HL-60 (cell line): ENCODE measurements at regions not wholly inside any gene's neighbourhood (a gene's known extent, or its start where the extent isn't known, plus 50 kb on each side); places are given as distances from the start of the nearest gene placed in this dataset.

Source experiments
- DNase-seq, 2 experiments: peaks; one replicate each; pipeline ENCODE4 v3.0.0-alpha.2; 2010 to 2020; ENCODE audit warnings: low read depth in 1 of 2, low spot score in 1 of 2
- H3K27ac ChIP-seq: fragments of 250-450 bp; sonication (Bioruptor Pico); replicated peaks from 2 replicates; pipeline ENCODE4 v1.5.1; 2020; ENCODE audit warnings: mild to moderate bottlenecking, moderate library complexity
- H3K27me3 ChIP-seq: fragments of 250-450 bp; sonication (Bioruptor Pico); 2 replicates; pipeline ENCODE4 v1.5.1; 2021; ENCODE audit warnings: mild to moderate bottlenecking, moderate library complexity; ENCODE audit not compliant: insufficient read depth, poor library complexity, severe bottlenecking
- H3K4me3 ChIP-seq: replicated peaks from 2 replicates; pipeline ENCODE4 v1.5.1; 2011; ENCODE audit warnings: mild to moderate bottlenecking, control low read depth, low read length; ENCODE audit not compliant: insufficient read depth
- GABPA ChIP-seq: IDR thresholded peaks from 2 replicates; pipeline ENCODE4 v1.6.1; 2012; ENCODE audit warnings: low read depth
- POLR2AphosphoS5 ChIP-seq: IDR thresholded peaks from 2 replicates; pipeline ENCODE4 v1.6.1; 2012; ENCODE audit warnings: low read depth
- REST ChIP-seq: IDR thresholded peaks from 2 replicates; pipeline ENCODE4 v1.6.1; 2012; ENCODE audit warnings: low read depth; ENCODE audit not compliant: insufficient replicate concordance
- SPI1 ChIP-seq: IDR thresholded peaks from 2 replicates; pipeline ENCODE4 v1.6.1; 2012; ENCODE audit warnings: low read depth, mild to moderate bottlenecking, borderline replicate concordance
- TF ChIP-seq, protein P1 (sequence below): IDR thresholded peaks from one replicate; pipeline ENCODE4 v1.5.1; 2011; ENCODE audit warnings: low read length, control low read depth, inconsistent platforms; ENCODE audit not compliant: insufficient read depth

DNA sequence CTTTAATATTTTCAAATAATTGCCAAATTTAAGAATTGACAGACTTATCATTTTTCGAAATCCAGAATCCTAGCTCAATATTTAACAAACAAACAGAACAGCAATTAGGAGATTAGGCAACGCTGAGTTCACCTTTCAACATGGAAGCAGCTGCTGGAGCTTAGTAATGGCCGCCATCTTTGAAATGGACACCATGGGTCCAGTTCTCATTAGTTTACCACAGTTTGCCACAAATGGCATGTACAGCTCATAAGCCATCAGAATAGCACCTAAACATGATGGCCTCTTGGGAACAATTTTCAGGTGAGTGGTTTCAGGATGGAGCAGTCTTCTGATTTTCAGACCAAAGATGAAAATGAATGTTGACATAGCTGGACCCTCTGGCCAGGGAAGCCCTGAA lies 313.6 kb upstream of the OBI1 start:
- no peaks in the 10 kb centered on the region for H3K27me3 ChIP-seq
- H3K27ac ChIP-seq: no peak overlapping the region
- no peak for TF ChIP-seq REST
- TF ChIP-seq, protein P1, sequence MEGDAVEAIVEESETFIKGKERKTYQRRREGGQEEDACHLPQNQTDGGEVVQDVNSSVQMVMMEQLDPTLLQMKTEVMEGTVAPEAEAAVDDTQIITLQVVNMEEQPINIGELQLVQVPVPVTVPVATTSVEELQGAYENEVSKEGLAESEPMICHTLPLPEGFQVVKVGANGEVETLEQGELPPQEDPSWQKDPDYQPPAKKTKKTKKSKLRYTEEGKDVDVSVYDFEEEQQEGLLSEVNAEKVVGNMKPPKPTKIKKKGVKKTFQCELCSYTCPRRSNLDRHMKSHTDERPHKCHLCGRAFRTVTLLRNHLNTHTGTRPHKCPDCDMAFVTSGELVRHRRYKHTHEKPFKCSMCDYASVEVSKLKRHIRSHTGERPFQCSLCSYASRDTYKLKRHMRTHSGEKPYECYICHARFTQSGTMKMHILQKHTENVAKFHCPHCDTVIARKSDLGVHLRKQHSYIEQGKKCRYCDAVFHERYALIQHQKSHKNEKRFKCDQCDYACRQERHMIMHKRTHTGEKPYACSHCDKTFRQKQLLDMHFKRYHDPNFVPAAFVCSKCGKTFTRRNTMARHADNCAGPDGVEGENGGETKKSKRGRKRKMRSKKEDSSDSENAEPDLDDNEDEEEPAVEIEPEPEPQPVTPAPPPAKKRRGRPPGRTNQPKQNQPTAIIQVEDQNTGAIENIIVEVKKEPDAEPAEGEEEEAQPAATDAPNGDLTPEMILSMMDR: no peak
- TF ChIP-seq GABPA: no peak
- TF ChIP-seq SPI1: no peak
- no peak for TF ChIP-seq POLR2AphosphoS5
- H3K4me3 ChIP-seq: no peak overlapping the region
- no peak for DNase-seq

DNA sequence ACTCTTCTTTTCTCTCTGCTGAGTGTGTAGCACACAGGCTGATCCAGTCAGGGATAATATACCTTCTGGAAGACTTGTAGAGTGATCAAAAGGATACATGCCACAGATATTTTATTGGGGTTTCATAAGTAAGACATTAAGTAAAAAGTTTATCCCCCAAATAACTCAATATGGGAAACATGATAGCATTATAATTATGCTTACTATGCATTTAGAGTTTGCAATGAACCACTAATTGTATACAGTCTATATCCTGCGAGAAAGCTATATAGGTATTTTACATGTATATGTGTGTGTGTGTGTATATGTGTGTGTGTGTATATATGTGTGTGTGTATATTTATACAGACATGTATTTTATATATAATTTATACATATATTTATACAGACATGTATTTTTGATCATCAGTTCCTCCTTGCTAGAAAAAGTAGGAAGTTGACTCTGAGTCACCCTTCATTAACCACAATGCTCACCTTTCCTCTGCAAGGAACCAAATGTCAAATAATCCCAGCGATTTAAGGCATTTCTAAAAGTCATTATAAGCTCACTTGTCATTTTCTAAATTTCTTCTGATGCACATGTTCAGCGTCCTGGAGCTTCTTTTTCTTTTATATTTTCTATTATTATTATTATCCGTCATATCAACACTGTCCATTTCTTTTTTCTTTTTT lies 312.5 kb upstream of the OBI1 start:
- no peak for DNase-seq
- Histone ChIP-seq H3K27ac (no peak overlapping the region), H3K27me3 (no peaks in the 10 kb centered on the region)

GRCh38 chr13:78960881-78961280 lies 301.9 kb upstream of the OBI1 start:
- DNase-seq: no peak
- Histone ChIP-seq H3K27me3 (peaks cover 2% of the 10 kb centered on the region), H3K4me3 (no peak overlapping the region), H3K27ac (no peak overlapping the region)
- TF ChIP-seq SPI1 (no peak), POLR2AphosphoS5 (no peak), REST (no peak), GABPA (no peak)
- TF ChIP-seq, protein P1: no peak

More for the DNA sequence above, 312.5 kb upstream of the OBI1 start:
- no peak for TF ChIP-seq GABPA
- TF ChIP-seq SPI1: no peak
- TF ChIP-seq REST: no peak
- TF ChIP-seq POLR2AphosphoS5: no peak
- TF ChIP-seq, protein P1: no peak
- H3K4me3 ChIP-seq: no peak overlapping the region
